Endothelial cell of umbilical vein (primary cell): ENCODE measurements at regions not wholly inside any gene's neighbourhood (a gene's known extent, or its start where the extent isn't known, plus 50 kb on each side); places are given as distances from the start of the nearest gene placed in this dataset.

Source experiments
- BruUV-seq: library from RNA; stranded (reverse); fragments of 400-500 nt; replicated peaks from 2 replicates; lab custom pipeline; 2021; lab: Mats Ljungman, UMichigan
- CTCF ChIA-PET: fragments of 300-600, 350-600 bp; sonication (Branson Sonifier 250); formaldehyde crosslinking; loops from one replicate; lab custom pipeline; 2021; ENCODE audit warnings: antibody characterized with exemption, inconsistent platforms; lab: Charles Lee
- POLR2A ChIA-PET: fragments of 300-600, 350-600 bp; sonication (Branson Sonifier 250); formaldehyde crosslinking; loops from one replicate; lab custom pipeline; 2021; ENCODE audit warnings: antibody characterized with exemption, inconsistent platforms; lab: Charles Lee
- DNase-seq: peaks from one replicate; pipeline ENCODE4 v3.0.0-alpha.2; 2011; ENCODE audit warnings: low read depth, low spot score
- FAIRE-seq: peaks from 2 replicates; lab custom pipeline; 2011; peaks lifted over from hg19 to GRCh38; lab: Jason Lieb, UNC
- H2AFZ ChIP-seq: 2 replicates; pipeline ENCODE4 v1.6.0; 2012; ENCODE audit warnings: low read depth, low read length, control low read depth, inconsistent platforms
- H3K27ac ChIP-seq: 2 replicates; pipeline ENCODE4 v1.5.1; 2011; ENCODE audit warnings: low read depth, mild to moderate bottlenecking, control low read depth, low read length, moderate library complexity; ENCODE audit not compliant: insufficient read depth
- H3K27me3 ChIP-seq, 2 experiments: 2 replicates each; pipeline versions ENCODE4 v1.6.0 to v1.6.1; 2011; ENCODE audit warnings: low read length in 2 of 2, mixed read lengths in 1 of 2; ENCODE audit not compliant: control insufficient read depth in 2 of 2, insufficient read depth in 2 of 2
- H3K36me3 ChIP-seq, 2 experiments: 2 replicates in 1 of 2; 3 replicates in 1 of 2; pipeline ENCODE4 v1.5.1; 2011; ENCODE audit warnings: low read length in 2 of 2, mild to moderate bottlenecking in 1 of 2, moderate library complexity in 1 of 2; ENCODE audit not compliant: control insufficient read depth in 2 of 2, insufficient read depth in 2 of 2; ENCODE audit errors: extremely low read depth in 1 of 2
- H3K4me1 ChIP-seq: 3 replicates; pipeline ENCODE4 v1.5.1; 2011; ENCODE audit warnings: mild to moderate bottlenecking, low read length; ENCODE audit not compliant: control insufficient read depth, insufficient read depth; ENCODE audit errors: extremely low read depth
- H3K4me2 ChIP-seq: 2 replicates; pipeline ENCODE4 v1.6.1; 2011; ENCODE audit warnings: low read length, control low read depth, mixed read lengths; ENCODE audit not compliant: insufficient read depth
- H3K4me3 ChIP-seq, 3 experiments: fragments of 200-600 bp in 1 of 3; sonication (generic), shearing (Covaris generic) in 1 of 3; replicated peaks in 1 of 3; 2 replicates each; pipeline ENCODE4 v1.5.1; 2011 to 2016; ENCODE audit warnings: control low read depth in 3 of 3, low read length in 3 of 3, mild to moderate bottlenecking in 2 of 3, inconsistent platforms in 1 of 3, low read depth in 1 of 3, moderate library complexity in 1 of 3; ENCODE audit not compliant: insufficient read depth in 1 of 3
- H3K79me2 ChIP-seq: 2 replicates; pipeline ENCODE4 v1.6.0; 2012; ENCODE audit warnings: low read length, inconsistent platforms; ENCODE audit not compliant: control insufficient read depth, insufficient read depth
- H3K9ac ChIP-seq: replicated peaks from 2 replicates; pipeline ENCODE3; 2011; ENCODE audit warnings: low read length, control low read depth; ENCODE audit not compliant: insufficient read depth; ENCODE audit errors: extremely low read depth
- H3K9me1 ChIP-seq: replicated peaks from 3 replicates; pipeline ENCODE4 v1.6.0; 2011; ENCODE audit warnings: mild to moderate bottlenecking, low read length; ENCODE audit not compliant: control insufficient read depth, insufficient read depth; ENCODE audit errors: extremely low read depth
- H3K9me3 ChIP-seq: replicated peaks from 2 replicates; pipeline ENCODE4 v1.5.1; 2012; ENCODE audit warnings: low read length, inconsistent platforms; ENCODE audit not compliant: control insufficient read depth, insufficient read depth
- H4K20me1 ChIP-seq: replicated peaks from 2 replicates; pipeline ENCODE3; 2011; ENCODE audit warnings: mild to moderate bottlenecking, low read length; ENCODE audit not compliant: control insufficient read depth, insufficient read depth; ENCODE audit errors: extremely low read depth
- CTCF ChIP-seq, 2 donors: IDR thresholded peaks; 1 replicate in 1 of 2; 2 replicates in 1 of 2; pipeline ENCODE4 v1.5.1; 2011; ENCODE audit warnings: low read length in 2 of 2, mild to moderate bottlenecking in 2 of 2, moderate library complexity in 2 of 2, control low read depth in 1 of 2, inconsistent platforms in 1 of 2, low read depth in 1 of 2; ENCODE audit not compliant: insufficient read depth in 1 of 2; ENCODE audit errors: extremely low read depth in 1 of 2
- EZH2 ChIP-seq: IDR thresholded peaks from 2 replicates; pipeline ENCODE4 v1.6.1; 2012; ENCODE audit warnings: borderline replicate concordance, low read depth, mild to moderate bottlenecking, moderate library complexity, low read length, inconsistent platforms; ENCODE audit not compliant: severe bottlenecking
- FOS ChIP-seq: IDR thresholded peaks from 2 replicates; pipeline ENCODE4 v1.6.1; 2011; ENCODE audit warnings: mild to moderate bottlenecking, low read length, moderate library complexity, borderline replicate concordance; ENCODE audit not compliant: insufficient read depth
- GATA2 ChIP-seq: IDR thresholded peaks from 2 replicates; pipeline ENCODE4 v1.7.0; 2011; ENCODE audit warnings: low read depth, mild to moderate bottlenecking, moderate library complexity, mixed read lengths, low read length; ENCODE audit not compliant: insufficient read length, insufficient read depth
- JUN ChIP-seq: IDR thresholded peaks from 2 replicates; pipeline ENCODE4 v1.6.1; 2011; ENCODE audit warnings: borderline replicate concordance, low read depth; ENCODE audit not compliant: insufficient read length, insufficient read depth
- MAX ChIP-seq: IDR thresholded peaks from 2 replicates; pipeline ENCODE4 v1.6.1; 2011; ENCODE audit not compliant: insufficient read depth, insufficient read length
- MYC ChIP-seq: IDR thresholded peaks from one replicate; pipeline ENCODE4 v1.6.1; 2011; ENCODE audit warnings: mild to moderate bottlenecking, low read depth, low read length
- POLR2A ChIP-seq: IDR thresholded peaks from 2 replicates; pipeline ENCODE4 v1.6.1; 2012; ENCODE audit warnings: low read depth, mild to moderate bottlenecking, control low read depth, low read length
- POLR2AphosphoS5 ChIP-seq: IDR thresholded peaks from 2 replicates; pipeline ENCODE4 v1.6.1; 2012; ENCODE audit warnings: low read depth, mild to moderate bottlenecking, control low read depth, low read length, moderate library complexity; ENCODE audit not compliant: insufficient read depth
- dilution Hi-C: fragments of 300-500 bp; cut with MboI; formaldehyde crosslinking; loops from one replicate; pipeline ENCODE4 v1.15.0; 2019; ENCODE audit warnings: low sequenced_read_pairs; ENCODE audit not compliant: extremely low pct_ligation_motif_present
- intact Hi-C: fragments of 100-400 bp; cut with micrococcal nuclease; formaldehyde crosslinking; loops from one replicate; pipeline ENCODE4 v1.10.0; 2022

GRCh38 chr5:56683733-56684132 lies 131.6 kb upstream of the MAP3K1 start:
- DNase-seq (no peak), FAIRE-seq (no peak)
- Histone ChIP-seq H4K20me1 (no peaks in the 10 kb centered on the region), H3K9ac (no peak overlapping the region), H3K27me3 (peaks cover 3 to 5% of the 10 kb centered on the region in 2 experiments), H3K79me2 (no peaks in the 10 kb centered on the region), H3K4me3 (no peak overlapping the region), H2AFZ (no peak overlapping the region), H3K4me1 (no peaks in the 10 kb centered on the region), H3K27ac (no peak overlapping the region), H3K9me1 (no peaks in the 10 kb centered on the region), H3K36me3 (no peaks in the 10 kb centered on the region), H3K4me2 (no peak overlapping the region), H3K9me3 (no peaks in the 10 kb centered on the region)
- intact Hi-C loops: no loop called here
- CTCF ChIA-PET: no interaction called here
- TF ChIP-seq POLR2A (no peak), JUN (no peak), MAX (no peak), GATA2 (no peak), FOS (no peak), EZH2 (no peak), CTCF (IDR thresholded peaks at IDR 0.05; ENCODE audit: extremely low read depth in 1 of 2, insufficient read depth in 1 of 2, low read depth in 1 of 2, low read length in 2 of 2) (no peak), POLR2AphosphoS5 (no peak), MYC (no peak)
- dilution Hi-C loops: no loop called here
- POLR2A ChIA-PET: no interaction called here
- no TSS peak for BruUV-seq
